ENCODE measurements at regions not wholly inside any gene's neighbourhood (a gene's known extent, or its start where the extent isn't known, plus 50 kb on each side); places are given as distances from the start of the nearest gene placed in this dataset.
"Not testable (repeated sequence)": the region's sequence is repeated elsewhere in the genome, so short reads cannot be mapped to it uniquely, and the experiment has no call there.

DNA sequence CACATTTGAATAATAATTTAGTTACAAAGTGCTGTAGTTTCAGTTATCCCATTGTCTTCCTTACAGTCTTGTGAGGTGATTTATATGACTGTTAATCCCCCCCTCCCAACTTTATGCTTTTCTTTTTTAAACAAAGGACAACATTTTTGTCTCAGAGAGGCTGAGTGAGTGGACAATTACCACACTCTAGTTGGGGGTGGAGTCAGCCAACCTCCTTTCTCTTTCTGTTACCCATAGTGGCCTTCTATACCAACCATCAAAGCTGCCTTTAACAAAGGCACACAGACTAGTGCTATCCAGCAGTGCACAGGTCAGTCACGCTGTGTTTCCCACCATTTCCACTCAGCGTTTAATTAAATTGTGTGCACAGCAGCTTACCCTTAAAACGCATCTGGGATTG, 114.3 kb upstream of the SPATA31A3 start:
- H3K27me3 Mint-ChIP-seq; H3K27me3 ChIP-seq (ENCODE audit: control insufficient read depth, insufficient read depth, low read length); DNase-seq; H3K9me3 Mint-ChIP-seq; H3K4me1 ChIP-seq (ENCODE audit: control insufficient read depth, insufficient read depth, low read length, poor library complexity, severe bottlenecking); H3K27ac Mint-ChIP-seq; H3K4me3 Mint-ChIP-seq; H3K4me1 Mint-ChIP-seq; H3K9me3 ChIP-seq (ENCODE audit: control insufficient read depth in 2 of 2, low read length in 2 of 2); ATAC-seq (ENCODE audit: low read depth in 2 of 2); H3K27ac ChIP-seq (ENCODE audit: insufficient read depth, low read length, poor library complexity, severe bottlenecking); H3K36me3 ChIP-seq (ENCODE audit: control insufficient read depth, insufficient read depth, low read length); H3K4me3 ChIP-seq (ENCODE audit: low read depth, low read length); H3K36me3 Mint-ChIP-seq: not testable (repeated sequence)

DNA sequence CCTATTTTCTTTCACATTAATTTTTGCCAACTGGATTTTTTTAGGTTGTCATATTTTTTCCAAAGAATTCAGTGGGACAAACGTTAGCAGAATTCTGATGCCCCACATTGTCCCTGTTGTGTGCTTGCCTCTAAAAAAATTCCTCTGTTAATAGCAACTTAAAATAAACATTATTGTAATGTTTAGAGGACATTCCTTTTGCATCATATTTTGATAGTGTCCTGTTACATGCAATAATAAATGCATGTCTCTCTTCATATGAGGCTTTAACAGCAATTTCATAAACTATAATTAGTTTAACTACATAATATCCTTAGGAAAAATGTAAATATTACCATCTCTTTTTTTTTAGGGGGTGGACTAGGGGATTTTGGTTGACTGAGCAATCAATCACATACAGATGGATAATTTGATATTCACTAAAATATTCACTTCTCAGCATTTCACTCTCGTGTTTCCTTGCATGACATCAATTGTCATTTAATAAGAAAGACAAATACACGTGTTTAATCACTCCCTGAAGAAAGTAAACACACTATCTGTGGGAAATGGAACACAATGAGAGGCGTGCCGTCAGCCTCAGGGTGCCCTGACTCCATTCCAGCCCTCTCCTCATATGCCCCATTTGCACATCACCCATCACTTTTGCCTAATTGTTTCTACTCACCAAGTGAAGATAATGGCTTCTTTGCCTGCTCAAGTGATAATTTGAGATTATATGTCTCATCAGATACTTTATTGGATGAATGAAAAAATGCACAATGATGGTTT, 110.3 kb upstream of the SPATA31A3 start:
- H3K36me3 Mint-ChIP-seq; H3K4me1 Mint-ChIP-seq; H3K36me3 ChIP-seq (ENCODE audit: control insufficient read depth, insufficient read depth, low read length); H3K9me3 ChIP-seq (ENCODE audit: control insufficient read depth in 2 of 2, low read length in 2 of 2); ATAC-seq (ENCODE audit: low read depth in 2 of 2); H3K4me1 ChIP-seq (ENCODE audit: control insufficient read depth, insufficient read depth, low read length, poor library complexity, severe bottlenecking); H3K4me3 Mint-ChIP-seq; DNase-seq; H3K4me3 ChIP-seq (ENCODE audit: low read depth, low read length); H3K9me3 Mint-ChIP-seq; H3K27ac ChIP-seq (ENCODE audit: insufficient read depth, low read length, poor library complexity, severe bottlenecking); H3K27me3 Mint-ChIP-seq; H3K27ac Mint-ChIP-seq; H3K27me3 ChIP-seq (ENCODE audit: control insufficient read depth, insufficient read depth, low read length): not testable (repeated sequence)

- H3K9me3 Mint-ChIP-seq; H3K9me3 ChIP-seq (ENCODE audit: control insufficient read depth in 2 of 2, low read length in 2 of 2); H3K27me3 ChIP-seq (ENCODE audit: control insufficient read depth, insufficient read depth, low read length); H3K36me3 Mint-ChIP-seq; H3K4me1 ChIP-seq (ENCODE audit: control insufficient read depth, insufficient read depth, low read length, poor library complexity, severe bottlenecking); H3K36me3 ChIP-seq (ENCODE audit: control insufficient read depth, insufficient read depth, low read length); DNase-seq; H3K27ac ChIP-seq (ENCODE audit: insufficient read depth, low read length, poor library complexity, severe bottlenecking); H3K4me3 Mint-ChIP-seq; ATAC-seq (ENCODE audit: low read depth in 2 of 2); H3K4me3 ChIP-seq (ENCODE audit: low read depth, low read length); H3K27ac Mint-ChIP-seq; H3K4me1 Mint-ChIP-seq; H3K27me3 Mint-ChIP-seq: not testable (repeated sequence)
Observed at GRCh38 chr9:67091104-67091503, 98.8 kb upstream of the SPATA31A3 start.

DNA sequence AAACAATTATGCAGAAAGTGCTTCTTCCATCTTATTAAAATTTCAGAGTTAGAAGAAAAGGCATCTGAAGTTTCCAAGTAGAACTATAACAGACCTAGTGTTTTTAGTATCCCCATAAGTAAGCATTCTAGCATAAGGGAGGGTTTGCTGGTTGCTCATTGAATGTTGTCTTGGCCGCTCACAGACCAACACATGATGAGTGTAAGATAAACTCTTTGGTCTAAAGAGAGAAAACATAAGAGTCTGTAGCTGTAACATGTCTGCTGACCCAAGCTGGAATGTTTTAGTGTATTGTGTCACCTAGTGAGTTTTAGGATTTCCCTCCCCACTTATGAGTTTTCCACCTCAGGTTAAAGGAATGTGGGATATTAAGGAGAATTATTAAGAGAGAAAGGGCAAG, 94.5 kb upstream of the SPATA31A3 start:
- not testable (repeated sequence) for H3K4me3 ChIP-seq (ENCODE audit: low read depth, low read length); H3K9me3 ChIP-seq (ENCODE audit: control insufficient read depth in 2 of 2, low read length in 2 of 2); H3K27ac Mint-ChIP-seq; DNase-seq; H3K27me3 Mint-ChIP-seq; H3K36me3 ChIP-seq (ENCODE audit: control insufficient read depth, insufficient read depth, low read length); H3K4me3 Mint-ChIP-seq; H3K27me3 ChIP-seq (ENCODE audit: control insufficient read depth, insufficient read depth, low read length); H3K9me3 Mint-ChIP-seq; ATAC-seq (ENCODE audit: low read depth in 2 of 2); H3K27ac ChIP-seq (ENCODE audit: insufficient read depth, low read length, poor library complexity, severe bottlenecking); H3K4me1 ChIP-seq (ENCODE audit: control insufficient read depth, insufficient read depth, low read length, poor library complexity, severe bottlenecking); H3K36me3 Mint-ChIP-seq; H3K4me1 Mint-ChIP-seq

- H3K9me3 Mint-ChIP-seq; H3K36me3 Mint-ChIP-seq; DNase-seq; H3K27me3 ChIP-seq (ENCODE audit: control insufficient read depth, insufficient read depth, low read length); H3K36me3 ChIP-seq (ENCODE audit: control insufficient read depth, insufficient read depth, low read length); H3K27ac Mint-ChIP-seq; H3K4me1 ChIP-seq (ENCODE audit: control insufficient read depth, insufficient read depth, low read length, poor library complexity, severe bottlenecking); H3K9me3 ChIP-seq (ENCODE audit: control insufficient read depth in 2 of 2, low read length in 2 of 2); H3K4me3 Mint-ChIP-seq; H3K4me1 Mint-ChIP-seq; H3K27ac ChIP-seq (ENCODE audit: insufficient read depth, low read length, poor library complexity, severe bottlenecking); H3K27me3 Mint-ChIP-seq; H3K4me3 ChIP-seq (ENCODE audit: low read depth, low read length); ATAC-seq (ENCODE audit: low read depth in 2 of 2): not testable (repeated sequence)
Observed at GRCh38 chr9:67066140-67066539, 73.8 kb upstream of the SPATA31A3 start.

DNA sequence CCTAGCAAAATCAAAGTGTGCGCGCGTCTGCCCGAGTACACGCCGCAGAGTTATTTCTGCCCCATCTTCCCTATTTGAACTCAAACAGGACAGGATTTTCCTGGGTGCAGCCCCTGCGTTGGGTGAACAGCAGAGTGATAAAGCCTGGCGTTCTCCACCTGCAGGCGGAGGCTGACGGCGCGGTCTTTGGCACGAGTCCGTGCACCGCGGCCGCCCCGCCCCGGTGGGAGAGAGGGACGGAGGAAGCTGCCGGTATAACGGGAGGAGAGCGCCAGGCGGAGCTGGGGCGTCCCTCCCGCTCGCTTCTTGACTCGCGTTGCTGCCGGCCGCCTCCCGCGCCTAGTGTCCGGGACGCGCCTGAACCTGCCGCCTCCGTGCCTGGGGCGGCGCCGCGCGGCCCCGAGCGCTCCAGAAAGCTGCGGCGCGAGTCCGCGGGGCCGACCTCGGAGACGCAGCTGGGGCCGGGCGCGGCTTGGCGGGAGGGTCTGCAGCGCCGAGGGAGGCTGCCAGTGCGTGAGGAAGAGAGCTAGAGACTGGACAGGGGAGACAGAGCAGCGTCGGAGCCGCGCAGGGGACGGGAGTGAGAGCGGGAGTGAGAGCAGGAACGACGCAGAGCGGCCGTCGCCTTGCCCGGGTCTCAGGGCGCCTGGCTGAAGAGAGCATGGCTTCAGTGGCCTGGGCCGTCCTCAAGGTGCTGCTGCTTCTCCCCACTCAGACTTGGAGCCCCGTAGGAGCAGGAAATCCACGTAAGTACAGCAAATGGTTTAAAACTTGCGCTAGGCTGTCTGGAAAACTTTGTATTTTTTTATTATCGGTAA, 66.8 kb upstream of the SPATA31A3 start:
- H3K4me3 ChIP-seq (ENCODE audit: low read depth, low read length); H3K27me3 Mint-ChIP-seq; ATAC-seq (ENCODE audit: low read depth in 2 of 2); H3K4me1 Mint-ChIP-seq; H3K27ac Mint-ChIP-seq; H3K27ac ChIP-seq (ENCODE audit: insufficient read depth, low read length, poor library complexity, severe bottlenecking); H3K9me3 Mint-ChIP-seq; H3K4me1 ChIP-seq (ENCODE audit: control insufficient read depth, insufficient read depth, low read length, poor library complexity, severe bottlenecking); H3K4me3 Mint-ChIP-seq; H3K9me3 ChIP-seq (ENCODE audit: control insufficient read depth in 2 of 2, low read length in 2 of 2); H3K36me3 ChIP-seq (ENCODE audit: control insufficient read depth, insufficient read depth, low read length); H3K27me3 ChIP-seq (ENCODE audit: control insufficient read depth, insufficient read depth, low read length); H3K36me3 Mint-ChIP-seq; DNase-seq: not testable (repeated sequence)

Data from CD4-positive, CD25-positive, alpha-beta regulatory T cell (primary cell).